ENCODE measurements at regions not wholly inside any gene's neighbourhood (a gene's known extent, or its start where the extent isn't known, plus 50 kb on each side); places are given as distances from the start of the nearest gene placed in this dataset.
"Not testable (repeated sequence)": the region's sequence is repeated elsewhere in the genome, so short reads cannot be mapped to it uniquely, and the experiment has no call there.

DNA sequence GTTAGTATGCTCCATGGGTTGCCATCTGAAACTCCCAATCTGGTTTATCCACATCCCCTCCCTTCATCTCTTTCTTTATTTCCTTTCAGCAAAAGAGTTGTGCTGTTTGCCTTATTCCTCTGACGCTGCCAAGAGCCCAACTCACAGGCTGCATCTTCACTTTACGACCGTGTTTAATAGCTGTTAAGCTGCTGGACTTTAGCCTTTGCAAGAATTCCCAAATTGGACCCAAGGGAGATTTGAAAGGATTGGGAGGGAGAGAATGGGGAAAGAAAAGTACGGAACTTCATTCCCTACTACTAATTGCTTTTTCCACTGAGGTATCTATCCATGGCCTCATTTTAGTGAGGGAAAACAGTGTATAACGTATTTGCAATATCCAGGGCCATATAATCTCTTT, 263.4 kb upstream of the MEIS1 start:
- DNase-seq: no peak

- no peak for DNase-seq
Measured at GRCh38 chr2:66170744-66171330, 264.1 kb upstream of the MEIS1 start.

- no peak for DNase-seq
Measured at GRCh38 chr2:66169076-66169475, 265.8 kb upstream of the MEIS1 start.

GRCh38 chr2:66164470-66164869, 270.5 kb upstream of the MEIS1 start:
- no peak for DNase-seq

DNA sequence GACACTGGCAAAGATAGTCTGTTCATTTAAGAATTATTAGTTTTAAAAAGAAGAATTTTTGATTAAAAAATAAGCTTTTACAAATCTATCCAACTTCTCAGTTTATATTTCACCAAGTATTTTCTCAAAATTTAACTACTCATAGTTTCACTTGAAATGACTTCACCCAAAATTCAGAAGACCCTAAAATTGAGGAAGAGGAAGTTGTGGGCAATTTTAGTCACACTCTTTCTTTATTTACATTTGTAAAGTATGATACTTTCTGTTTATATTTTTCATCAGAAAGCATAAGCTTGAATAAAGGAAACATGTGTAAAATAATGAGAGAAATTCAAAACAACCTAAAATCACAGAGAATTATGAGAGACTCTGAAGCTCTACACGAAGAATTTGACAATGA, 278.8 kb upstream of the MEIS1 start:
- DNase-seq: no peak

DNA sequence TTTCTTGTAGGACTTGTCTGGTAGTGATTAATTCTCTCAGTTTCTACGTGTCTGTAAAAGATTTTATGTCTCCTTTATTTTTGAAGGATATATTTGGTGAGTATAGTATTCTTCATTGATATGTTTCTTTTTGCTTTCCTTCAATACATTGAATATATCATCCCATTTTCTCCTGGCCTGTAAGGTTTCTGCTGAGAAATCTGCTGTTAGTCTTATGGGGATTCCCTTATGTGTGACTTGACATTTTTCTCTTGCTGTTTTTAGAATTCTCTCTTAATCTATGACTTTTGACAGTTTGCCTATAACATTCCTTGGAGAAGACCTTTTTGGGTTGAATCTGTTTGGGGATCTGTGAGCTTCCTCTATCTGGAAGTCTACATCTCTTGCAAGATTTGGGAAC, 281.0 kb upstream of the MEIS1 start:
- DNase-seq: no peak

- no peak for DNase-seq
Measured at GRCh38 chr2:66145490-66145889, 289.4 kb upstream of the MEIS1 start.

GRCh38 chr2:66144324-66144723, 290.6 kb upstream of the MEIS1 start:
- not testable (repeated sequence) for DNase-seq

DNA sequence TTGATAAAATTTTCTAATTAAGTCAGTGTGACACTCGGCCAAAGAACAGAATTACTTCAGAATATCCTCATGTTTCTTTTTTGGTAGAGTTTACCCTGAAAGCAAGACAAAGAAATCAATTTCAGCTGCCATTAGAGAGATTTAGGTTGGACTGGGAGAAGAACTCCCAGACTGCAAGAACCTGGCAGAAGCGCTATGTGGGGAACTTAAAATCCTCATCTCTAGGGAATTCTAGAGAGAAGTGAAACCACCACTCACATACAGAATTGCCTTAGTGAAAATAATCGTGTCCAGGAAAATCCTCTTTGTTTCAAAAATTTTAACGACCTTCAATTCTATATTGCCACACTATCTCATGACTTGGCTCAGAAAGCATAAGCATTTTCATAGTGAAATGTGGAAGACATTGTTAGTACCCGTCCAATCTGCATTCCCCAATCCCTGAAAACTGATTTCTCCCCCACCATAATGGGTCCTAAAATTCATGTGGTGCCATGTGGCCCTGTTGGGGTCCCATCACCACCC, 297.3 kb upstream of the MEIS1 start:
- no peak for DNase-seq

DNA sequence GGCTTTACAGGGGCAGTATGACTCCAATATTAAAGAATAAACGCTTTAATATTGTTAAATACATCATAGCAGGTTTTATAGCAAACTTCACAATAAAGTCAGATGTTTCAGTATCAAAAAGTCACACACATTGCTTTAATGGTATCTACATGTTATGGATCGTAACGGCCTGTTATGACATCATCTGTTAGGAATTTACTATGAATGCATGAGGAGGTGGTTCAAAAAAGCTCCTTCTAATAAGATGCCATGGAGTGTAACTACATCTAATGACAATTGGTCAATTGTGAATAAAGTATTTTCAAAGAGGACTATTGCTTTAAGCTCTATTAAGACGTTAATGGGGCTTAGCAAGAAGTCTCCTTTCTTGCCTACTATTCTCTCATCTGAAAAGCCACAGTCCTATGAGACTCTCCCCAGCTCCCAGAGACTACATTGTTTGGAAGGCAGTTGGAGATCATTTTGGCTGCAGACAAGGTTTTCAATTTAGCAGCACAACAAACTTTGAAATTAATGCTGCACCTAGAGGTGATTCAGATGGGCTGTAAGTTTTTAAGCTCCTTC, 300.7 kb upstream of the MEIS1 start:
- DNase-seq: peak; percentile 28

DNA sequence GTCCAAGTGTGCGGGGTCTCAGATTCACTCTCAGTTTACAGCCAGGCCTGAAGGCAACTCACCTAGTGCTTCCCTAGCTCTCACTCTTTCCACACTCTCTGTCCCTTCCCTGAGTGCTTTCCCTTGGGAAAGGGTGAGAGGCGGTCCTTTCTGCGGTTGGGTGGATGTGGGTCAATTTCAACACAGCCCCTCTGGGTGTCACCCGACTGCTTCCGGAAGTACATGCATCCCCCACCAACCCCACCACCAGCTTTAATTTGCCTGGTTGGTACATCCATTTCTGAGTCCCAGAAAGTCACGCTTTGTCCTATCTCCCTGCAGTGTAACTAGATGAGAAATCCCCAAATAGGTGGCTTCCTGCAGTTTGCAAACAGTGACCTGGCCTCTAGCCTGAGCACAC, 307.3 kb upstream of the MEIS1 start:
- DNase-seq: no peak

DNA sequence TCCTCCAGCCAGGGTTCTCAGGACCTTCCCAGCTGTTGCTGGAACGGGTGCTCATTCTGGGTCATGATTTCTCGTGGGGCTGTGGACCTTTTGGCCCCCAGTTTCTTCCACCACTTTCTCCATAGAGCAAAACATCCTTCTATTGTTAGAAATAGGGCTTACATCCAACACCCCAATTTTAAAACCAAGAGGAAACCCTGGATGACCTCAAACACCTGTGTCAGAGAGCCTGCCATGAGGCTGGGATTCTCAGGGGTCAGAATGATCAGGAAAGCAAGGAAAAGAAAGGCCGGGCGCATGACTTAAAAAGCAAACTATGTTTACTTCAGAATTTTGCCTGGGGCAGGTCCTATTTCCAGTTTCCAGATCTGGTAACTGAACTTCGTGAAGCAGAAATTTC, 307.9 kb upstream of the MEIS1 start:
- DNase-seq: no peak

GRCh38 chr2:66125951-66126350, 309.0 kb upstream of the MEIS1 start:
- DNase-seq: no peak

GRCh38 chr2:66122516-66122915, 312.4 kb upstream of the MEIS1 start:
- DNase-seq: no peak

DNA sequence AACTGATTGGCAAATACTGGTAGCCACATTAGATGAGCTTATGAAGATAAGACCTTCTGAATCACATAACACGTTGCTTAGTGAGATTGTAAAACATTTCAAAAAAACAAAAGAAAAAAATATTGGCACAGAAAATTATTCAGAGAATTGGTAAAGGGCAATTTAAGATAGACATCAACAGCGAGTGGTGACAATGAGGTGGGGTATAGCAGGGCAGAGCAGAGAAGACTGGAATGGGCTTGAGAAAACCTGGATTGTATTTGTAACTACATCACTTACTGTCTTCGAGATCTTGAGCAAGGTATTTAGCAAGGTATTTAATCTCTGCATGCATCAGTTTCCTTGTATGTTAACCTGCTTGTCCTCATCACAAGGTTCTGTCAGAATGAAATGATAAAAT, 313.0 kb upstream of the MEIS1 start:
- DNase-seq: no peak

GRCh38 chr2:66113988-66114625, 320.8 kb upstream of the MEIS1 start:
- DNase-seq: no peak

DNA sequence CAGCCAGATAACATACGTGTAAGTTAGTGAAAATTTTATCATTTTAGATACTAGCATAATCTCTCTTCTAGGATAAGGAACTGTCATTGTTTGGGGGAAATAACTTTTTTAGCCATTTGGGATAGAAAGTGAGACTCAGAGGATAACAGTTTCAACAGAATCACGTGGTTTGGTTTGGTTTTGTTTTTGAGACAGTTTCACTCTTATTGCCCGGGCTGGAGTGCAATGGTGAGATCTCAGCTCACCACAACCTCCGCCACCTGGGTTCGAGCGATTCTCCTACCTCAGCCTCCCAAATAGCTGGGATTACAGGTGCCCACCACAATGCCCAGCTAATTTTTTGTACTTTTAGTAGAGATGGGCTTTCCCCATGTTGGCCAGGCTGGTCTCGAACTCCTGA, 323.2 kb upstream of the MEIS1 start:
- no peak for DNase-seq

- no peak for DNase-seq
Measured at GRCh38 chr2:66110608-66111007, 324.3 kb upstream of the MEIS1 start.

DNA sequence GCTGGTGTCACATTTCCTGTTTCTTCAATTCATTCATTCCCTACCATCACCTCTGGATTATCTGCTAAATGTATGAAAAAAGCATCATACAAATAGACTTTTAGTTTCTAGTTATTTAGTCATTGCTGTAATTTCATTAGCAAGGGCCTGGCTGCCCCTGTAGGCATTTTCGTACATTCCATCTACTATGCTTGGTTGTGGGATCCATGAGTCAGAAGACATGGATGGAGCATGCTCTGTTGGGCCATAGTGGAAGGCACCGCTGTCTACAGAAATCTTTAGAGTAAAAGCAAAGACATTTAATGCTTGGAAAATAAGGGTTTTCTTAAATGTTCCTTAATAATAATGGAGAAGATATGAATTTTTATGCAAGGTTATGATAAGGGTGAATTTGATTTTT, 324.8 kb upstream of the MEIS1 start:
- DNase-seq: no peak

- DNase-seq: no peak
Measured at GRCh38 chr2:66109419-66109818, 325.5 kb upstream of the MEIS1 start.

GRCh38 chr2:66105066-66105753, 329.7 kb upstream of the MEIS1 start:
- no peak for DNase-seq

DNA sequence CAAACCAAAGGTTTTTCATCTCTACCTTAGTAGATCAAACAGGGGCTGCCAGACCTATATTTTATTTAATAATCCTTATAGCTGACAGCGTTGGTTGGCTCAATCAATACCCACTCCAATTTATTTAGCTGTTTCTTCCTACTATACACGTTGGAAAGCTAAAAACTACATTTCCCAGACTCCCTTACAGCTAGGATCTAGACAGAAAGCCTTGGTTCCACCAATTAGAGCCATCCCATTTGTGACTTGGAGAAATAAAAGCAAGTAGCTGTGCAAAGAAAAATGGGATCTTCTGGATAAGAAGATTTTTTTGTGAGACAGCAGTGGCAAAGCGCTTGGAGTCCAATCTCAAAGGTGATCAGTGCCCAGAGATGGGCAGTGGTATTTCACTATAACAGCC, 331.3 kb upstream of the MEIS1 start:
- no peak for DNase-seq

- no peak for DNase-seq
Measured at GRCh38 chr2:66101206-66101605, 333.7 kb upstream of the MEIS1 start.

DNA sequence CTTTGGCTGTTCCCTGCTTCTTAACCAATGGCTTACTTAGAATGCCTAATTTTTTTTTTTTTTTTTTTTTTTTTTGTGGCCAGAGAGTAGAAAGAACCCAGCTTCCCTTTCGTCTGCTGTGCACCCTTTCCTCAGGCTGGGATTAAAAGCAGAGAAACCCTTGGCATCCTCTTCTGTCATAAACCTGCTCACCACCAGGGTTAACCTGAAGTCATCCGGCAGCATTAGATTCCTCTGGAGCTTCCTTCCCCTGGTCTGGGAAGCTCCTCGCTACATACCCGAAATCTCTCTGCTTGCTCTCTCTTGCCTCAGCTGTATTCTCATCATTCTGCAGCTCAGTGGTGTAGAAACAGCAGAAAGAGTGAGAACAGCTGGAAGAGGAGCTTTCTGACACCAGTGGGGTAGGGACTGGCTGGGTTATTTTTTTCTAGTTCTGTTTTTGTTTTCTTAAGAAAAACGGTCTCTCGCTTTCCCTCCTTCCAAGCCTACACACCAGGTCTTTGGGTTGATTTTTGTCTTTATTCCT, 339.0 kb upstream of the MEIS1 start:
- no peak for DNase-seq
